HG02973 (cell line): ENCODE measurements at regions not wholly inside any gene's neighbourhood (a gene's known extent, or its start where the extent isn't known, plus 50 kb on each side); places are given as distances from the start of the nearest gene placed in this dataset.
"Not testable (repeated sequence)": the region's sequence is repeated elsewhere in the genome, so short reads cannot be mapped to it uniquely, and the experiment has no call there.

ENCODE experiments used
- ATAC-seq: cut with Tn5 transposase; IDR thresholded peaks from one replicate; pipeline ENCODE4 v1.9.1; 2021; ENCODE audit warnings: moderate library complexity; ENCODE audit not compliant: unreplicated experiment

DNA sequence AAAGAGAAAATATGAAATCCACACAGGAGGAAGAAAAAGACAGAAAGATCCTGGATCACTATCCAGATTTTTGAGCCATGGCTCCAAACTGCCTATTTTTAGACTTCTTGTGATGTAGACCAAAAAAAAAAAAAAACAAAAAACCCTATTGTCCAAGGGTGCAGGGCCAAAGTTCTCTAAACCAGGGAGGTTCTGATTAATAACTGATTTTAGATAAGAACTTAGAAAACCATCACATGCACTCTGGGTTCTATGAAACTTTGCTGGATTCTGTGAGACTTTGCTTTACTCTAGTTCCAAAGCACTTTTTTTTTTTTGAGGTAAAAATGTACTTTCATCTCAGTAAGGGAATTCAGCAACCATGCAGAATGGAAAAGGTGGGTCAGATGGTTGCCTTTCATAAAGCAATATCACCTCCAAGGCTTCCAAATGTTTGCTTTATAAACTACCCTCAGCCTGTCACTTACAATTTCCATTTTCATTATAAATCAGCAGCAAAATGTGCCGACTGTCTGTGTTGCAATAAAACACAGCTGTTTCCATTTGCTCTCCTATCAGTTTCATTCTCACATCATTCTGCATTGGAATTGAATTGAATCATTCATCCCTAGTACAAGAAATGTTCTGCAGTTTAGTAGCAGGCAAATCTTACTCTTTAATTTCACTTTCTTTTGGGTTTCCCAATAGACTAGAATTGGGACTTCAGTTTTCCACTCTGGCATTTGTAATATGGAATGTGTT lies 1584.3 kb upstream of the RAG2 start:
- ATAC-seq, result no peak

DNA sequence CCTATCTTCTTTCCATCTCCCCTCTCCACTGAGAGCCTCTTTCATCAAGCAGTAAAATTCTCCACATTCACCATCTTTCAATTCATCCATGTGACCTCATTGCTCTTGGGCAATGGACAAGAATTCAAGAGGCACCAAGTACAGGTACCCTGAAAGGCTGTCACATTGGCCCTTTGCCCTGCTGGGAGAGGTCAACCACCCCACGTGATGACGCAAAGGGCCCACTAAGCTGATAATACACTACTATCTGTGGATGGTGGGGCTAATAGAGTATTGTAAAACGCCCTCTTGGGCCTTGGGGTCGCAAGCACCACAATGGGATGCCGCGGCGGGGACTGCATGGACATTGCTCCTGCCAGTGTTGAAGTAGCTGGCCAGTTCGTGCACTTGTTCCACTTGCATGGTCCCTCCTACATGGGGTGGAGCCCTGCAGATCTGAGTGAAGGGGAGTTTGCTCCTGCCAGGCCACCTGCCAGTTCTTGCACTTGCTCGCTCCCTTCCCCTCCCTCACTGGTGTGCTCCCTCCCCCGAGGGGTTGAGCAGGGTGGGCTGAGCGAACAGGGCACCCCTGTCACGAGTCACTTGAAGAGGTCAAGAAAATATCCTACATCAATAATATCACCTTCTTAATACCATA lies 1578.8 kb upstream of the RAG2 start:
- ATAC-seq, result no peak

DNA sequence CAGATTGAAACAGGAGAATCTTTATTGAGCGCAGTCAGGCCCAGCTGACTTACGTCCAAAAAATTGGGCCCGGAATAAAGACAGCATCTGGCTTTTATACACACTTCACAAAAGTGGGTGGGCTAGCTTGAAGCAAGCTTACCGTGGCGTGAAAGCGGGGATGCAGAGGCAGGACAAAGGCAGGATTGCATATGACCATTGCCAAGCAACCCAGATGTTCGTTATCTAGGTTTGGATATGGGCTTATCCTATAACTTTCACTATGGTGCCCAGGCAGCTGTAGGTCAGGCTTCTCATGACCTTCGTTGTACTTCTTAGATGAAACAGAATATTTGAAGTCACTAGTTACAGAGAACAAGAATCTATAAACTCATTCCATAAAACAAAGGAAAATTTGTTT lies 1575.6 kb upstream of the RAG2 start:
- ATAC-seq, result no peak

DNA sequence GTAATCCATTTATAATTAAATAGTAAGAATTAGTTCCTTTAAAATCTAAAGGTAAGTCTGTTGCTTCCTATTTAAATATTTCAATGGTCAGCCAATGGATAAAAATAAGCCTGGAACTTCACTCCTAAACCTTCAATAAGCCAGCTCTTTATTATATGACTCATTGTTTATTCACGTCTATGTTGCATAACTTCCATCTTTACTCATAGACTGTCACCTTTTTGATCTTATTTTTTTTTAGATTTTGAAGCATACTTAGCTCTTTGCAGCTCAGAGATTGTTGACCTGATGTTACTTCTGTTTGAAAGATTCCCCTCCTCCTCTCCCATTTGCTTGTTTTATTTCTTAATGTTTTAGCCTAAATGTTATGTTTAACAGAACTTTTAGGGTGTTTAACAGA lies 1571.2 kb upstream of the RAG2 start:
- no peak for ATAC-seq

DNA sequence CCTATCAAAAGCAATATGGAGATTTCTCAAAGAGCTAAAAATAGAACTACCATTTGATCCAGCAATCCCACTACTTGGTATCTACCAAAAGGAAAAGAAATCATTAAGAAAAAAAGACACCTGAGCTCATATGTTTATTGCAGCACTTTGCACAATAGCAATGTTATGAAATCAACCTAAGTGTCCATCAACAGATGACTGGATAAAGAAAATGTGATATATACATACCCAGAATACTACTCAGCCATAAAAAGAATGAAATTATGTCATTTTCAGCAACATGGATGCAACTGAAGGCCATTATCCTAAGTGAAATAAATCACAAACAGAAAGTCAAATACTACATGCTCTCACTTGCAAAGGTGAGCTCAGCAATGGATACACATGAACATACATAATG lies 1565.5 kb upstream of the RAG2 start:
- no peak for ATAC-seq

DNA sequence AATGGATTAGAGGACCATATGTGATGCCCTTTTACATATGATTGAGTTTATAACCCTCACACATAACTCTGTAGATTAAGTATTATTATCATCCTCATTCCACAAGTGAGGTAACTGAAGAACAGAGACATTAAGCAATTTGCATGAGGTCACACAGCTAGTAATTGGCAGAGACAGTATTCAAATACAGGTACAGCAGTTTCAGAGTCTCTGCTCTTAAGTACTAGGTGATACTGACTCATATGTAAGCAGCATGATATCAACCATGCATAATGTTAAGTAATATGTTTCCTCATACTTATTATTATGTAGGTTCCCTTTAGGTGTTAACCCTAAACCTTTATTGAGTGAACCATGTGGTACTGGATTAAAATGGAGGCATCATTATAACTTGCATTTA lies 1562.4 kb upstream of the RAG2 start:
- no peak for ATAC-seq

DNA sequence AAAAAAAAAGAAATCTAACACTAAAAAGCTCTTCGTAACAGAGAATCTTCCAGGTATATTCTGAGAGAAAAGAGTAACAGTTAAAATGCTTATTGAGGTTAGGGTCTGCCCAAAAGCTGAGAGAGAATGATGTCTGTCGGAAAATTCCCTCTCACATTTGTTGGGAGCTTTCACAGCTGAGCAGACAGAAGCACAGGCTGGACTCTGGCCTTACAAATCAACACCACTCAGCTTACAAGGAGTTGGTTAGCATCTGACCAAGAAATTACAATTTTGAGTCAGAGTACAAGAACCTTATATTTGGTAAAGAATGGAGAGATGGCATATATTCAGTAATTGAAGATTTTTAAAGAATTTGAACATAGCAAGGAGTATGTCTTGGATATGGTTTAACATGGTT lies 1561.0 kb upstream of the RAG2 start:
- no peak for ATAC-seq

DNA sequence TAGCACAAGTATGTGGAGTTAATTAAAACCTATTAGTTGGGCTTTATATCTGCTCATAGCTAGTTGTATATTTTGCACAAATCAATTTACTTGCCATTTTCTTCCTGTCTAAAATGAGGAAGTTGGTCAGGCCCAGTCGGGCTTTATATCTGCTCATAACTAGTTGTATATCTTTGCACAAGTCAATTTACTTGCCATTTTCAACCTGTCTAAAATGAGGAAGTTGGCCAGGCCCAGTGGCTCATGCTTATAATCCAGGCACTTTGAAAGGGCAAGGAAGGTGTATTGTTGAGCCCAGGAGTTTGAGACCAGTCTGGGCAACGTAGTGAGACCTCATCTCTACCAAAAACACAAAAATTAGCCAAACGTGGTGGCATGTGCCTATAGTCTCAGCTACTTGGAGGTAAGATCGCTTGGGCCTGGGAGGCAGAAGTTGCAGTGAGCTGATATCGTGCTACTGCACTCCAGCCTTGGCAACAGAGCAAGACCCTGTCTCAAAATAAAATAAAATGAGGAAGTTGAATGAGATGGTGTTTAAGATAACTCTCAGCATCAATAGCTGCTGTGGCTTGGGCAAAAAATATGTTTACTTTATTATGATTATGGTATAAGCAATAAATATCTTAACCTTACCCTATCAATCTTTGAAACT lies 1558.6 kb upstream of the RAG2 start:
- no peak for ATAC-seq

DNA sequence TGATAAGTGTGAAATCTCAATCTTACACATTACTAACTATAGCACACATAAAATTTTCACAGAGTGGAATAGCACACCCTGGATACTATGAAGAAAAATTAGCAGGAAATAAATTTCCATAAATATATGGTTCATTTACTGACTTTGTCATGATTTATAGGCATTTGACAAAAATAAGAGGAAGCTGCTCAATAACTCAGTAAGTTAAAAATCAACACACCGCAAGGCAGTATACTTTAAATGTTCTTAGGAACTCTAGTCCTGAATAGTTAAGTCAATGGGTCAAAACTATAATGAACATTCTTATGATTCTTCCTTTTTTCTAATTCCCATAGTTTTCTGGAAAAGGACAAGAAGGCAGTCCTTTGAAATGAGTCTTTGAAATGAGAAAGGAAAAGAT lies 1557.8 kb upstream of the RAG2 start:
- ATAC-seq, result no peak

DNA sequence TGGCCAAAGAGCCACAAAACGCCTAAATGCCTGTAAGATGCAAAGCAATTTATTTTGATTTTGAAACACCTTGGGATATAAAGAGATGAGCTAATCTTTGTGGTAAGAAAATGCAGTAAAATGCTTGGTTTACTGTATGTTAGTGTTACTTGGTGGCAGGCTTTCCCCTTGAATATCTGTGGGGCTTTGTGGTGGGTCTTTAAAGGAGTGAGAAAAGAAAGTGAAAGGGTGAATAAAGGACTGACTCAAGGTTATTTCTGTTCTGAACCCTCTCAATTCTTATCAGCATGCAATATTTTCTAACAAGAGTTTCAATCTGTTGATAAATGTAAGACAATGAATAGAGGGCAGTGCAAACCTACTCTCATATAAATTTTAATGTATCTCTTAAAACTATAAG lies 1555.9 kb upstream of the RAG2 start:
- no peak for ATAC-seq

DNA sequence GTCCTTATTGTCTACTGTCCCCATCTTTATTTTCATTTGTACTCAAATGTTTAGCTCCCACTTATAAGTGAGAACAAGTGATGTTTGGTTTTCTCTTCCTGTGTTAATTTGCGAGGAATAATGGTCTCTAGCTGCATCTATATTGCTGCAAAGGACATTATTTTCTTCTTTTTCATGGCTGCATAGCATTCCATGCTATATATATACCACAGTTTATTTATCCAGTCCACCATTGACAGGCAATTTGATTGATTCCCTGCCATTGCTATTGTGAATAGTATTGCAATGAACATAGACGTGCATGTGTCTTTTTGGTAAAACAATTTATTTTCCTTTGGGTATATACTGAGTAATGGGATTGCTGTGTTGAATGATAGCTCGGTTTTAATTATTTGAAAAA lies 1545.8 kb upstream of the RAG2 start:
- no peak for ATAC-seq

DNA sequence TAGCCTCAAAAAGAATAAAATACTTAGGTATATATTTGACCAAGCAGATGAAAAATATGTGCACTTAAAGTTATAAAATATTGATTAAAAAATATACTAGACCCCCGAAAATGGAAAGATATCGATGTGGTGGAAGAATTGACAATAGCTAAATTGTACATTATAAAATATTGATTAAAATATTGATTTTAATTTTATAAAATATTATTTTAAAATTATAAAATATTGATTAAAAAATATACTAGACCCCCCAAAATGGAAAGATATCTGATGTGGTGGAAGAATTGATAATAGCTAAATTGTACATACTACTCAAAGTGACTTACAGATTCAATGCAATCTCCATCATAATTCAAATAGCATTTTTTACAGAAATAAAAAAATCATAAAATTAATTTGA lies 1540.9 kb upstream of the RAG2 start:
- no peak for ATAC-seq

DNA sequence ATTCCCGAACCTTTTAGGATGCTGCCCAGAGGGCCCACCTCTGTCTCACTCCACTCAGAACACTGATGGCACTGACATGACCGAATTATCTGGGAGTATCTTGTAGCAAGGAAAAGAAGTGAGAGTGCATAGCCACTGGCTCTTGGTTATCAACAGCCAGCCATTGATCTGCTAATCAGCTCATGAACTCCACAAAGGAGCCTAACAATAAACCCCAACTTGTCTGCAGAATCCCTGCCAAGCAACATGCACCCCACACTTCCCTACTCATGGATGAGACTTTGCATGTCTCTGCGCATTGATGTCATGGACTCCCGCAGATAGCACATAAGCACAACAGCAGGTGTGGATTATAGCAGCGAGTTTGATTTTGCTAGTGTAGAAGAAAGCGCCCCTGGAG lies 1538.9 kb upstream of the RAG2 start:
- no peak for ATAC-seq

DNA sequence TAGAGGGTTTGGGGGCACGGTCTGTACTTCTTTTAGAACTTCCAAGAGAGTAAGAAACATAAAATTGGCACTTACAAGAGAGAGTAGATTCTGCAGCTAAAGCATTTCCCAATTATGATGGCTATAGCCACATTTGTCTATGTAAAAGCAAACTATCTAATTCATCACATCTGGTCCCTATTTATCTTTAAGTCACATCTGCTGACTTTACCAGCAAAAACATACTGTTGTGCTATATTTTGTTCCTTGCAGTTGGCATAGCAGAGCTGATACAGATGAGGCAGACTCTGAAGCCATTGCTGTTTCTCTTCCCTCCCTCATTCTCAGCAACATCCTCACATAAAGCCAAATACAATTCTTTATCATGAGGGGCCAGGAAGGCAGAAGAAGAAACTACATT lies 1533.5 kb upstream of the RAG2 start:
- no peak for ATAC-seq

DNA sequence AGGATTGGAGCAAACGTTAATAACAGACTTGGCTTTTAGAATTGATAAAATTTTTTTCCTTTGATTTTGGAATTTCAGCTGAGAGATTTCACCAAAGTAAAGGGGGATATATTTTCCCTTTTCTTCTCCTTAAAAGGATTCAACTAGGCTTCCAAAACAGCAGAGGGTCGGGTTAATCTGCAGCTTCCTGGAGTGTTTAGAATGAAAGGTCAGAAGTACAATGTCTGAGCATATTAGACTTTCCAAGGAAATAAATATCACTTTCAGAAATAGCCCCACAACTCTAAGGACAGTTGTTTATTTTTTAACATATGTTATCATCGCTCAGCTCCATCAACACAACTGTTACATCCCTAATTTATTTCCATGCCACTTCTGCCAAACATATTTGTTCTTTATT lies 1532.9 kb upstream of the RAG2 start:
- no peak for ATAC-seq

DNA sequence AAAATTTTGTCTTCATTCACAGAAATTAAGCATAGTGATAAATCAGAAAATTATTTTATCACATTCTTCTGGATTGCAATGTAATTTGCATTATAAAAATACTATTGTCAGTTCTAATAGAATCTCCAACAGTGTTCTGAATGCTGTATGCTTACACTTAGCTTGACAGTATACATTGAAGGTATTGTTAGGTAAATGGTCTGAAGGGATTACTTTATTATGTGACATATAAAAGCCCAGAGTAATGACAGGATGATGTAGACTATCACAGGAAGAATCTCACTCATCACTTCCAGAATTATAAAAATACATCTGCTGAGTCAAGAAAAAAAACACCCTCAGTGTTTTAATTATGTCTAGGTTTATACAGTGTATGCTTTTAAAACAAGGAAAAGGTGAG lies 1532.5 kb upstream of the RAG2 start:
- no peak for ATAC-seq

DNA sequence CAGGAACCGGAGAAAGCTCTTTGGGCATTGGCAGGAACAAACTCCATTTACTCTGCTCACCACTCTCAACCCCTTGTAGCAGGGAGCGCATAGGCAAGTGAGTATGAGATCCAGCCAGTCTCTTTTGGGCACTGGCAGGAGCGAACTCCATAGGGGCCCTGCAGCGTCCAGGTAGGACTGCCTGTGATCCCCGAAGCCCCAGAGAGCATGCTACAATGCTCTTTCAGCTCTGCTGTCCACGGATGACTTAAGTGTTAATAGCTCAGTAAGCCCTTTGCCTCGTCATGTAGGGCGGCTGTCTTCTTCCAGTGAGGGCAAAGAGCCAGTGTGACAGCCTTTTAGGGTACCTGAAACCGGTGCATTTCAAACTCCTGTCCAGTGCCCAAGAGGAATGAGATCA lies 1525.6 kb upstream of the RAG2 start:
- no peak for ATAC-seq

DNA sequence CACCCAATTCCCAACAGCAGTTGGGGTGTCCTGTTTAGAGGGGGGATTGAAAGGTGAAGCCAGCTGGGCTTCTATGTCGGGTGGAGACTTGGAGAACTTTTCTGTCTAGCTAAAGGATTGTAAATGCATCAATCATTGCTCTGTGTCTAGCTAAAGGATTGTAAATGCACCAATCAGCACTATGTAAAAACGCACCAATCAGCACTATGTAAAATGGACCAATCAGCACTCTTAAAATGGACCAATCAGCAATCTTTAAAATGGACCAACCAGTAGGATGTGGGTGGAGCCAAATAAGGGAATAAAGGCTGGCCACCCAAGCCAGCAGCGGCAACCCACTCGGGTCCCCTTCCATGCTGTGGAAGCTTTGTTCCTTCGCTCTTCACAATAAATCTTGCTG lies 1518.6 kb upstream of the RAG2 start:
- ATAC-seq, result not testable (repeated sequence)

DNA sequence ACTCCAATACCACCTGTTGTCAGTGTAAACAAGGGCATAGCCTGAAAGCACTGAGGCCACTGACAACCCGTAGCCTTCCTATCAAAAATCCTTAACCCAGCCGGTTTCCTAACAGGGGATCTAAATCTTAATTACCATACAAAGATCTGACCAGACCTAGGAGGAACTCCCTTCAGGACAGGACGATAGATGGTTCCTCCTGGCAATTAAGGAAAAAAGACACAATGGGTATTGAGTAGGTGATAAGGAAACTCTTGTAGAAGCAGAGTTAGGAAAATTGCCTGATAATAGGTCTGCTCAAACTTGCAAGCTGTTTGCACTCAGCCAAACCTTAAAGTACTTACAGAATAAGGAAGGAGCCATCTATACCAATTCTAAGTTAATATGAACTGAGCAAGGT lies 1517.3 kb upstream of the RAG2 start:
- not testable (repeated sequence) for ATAC-seq

DNA sequence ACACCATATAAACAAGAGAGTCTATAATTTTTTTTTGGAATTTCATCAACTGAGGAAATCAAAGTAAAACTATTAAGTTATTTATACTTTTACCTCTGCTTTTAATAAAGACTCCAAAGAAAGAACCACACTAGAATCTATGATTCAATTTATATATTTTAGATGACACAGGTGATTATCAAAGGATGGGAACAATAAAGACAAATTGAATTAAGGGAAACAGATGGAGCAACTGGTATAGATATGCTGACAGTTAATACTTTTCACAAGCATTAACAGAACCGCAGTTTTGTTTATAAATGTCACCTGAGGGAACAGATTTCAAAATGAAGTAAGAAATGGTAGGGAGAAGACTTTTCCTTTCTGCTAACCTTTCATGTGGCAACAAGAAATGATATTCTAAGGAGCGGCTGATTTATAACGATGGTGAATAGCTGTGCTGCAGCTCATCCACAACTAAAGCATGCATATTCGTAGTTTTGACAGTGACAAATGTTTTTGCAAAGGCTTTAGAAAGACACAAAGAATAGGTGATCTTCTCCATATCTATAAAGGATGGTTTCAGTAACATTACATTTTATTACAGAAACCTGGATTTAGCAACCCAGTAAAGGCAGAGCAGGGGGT lies 1502.9 kb upstream of the RAG2 start:
- ATAC-seq, result no peak

DNA sequence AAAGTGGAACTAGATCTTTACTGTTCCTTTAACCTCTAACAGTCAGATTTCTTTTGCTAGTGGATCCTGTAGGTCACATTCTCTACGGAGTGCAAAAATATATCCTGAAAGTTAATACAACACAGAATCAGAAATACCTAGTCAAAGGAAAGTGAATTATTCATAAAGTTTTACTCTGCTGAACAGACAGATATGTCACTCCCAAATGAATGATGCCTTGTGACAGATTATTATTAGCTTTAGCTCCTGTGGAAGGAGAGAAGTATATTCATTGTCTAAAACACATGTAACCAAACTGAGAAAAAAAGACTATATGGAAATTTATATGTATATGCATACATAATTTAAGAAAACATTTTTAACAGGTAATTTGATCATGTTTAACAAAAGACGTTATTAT lies 1497.2 kb upstream of the RAG2 start:
- ATAC-seq, result no peak

DNA sequence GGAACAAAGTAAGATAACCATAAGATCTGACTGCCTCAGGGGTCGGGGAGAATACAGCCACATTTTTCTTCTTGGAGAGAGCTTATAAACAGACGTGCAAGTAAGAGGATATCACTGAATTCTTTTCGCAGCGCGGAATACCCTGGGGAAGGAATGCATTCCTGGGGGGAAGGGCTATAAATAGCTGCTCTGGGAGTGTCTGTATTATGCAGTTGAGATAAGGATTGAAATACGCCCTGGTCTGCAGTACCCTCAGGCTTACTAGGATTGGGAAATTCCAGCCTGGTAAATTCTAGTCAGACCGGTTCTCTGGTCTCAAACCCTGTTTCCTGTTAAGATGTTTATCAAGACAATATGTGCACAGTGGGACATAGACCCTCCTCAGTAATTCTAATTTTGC lies 1491.7 kb upstream of the RAG2 start:
- no peak for ATAC-seq
